HG02588 (cell line): ENCODE measurements at regions not wholly inside any gene's neighbourhood (a gene's known extent, or its start where the extent isn't known, plus 50 kb on each side); places are given as distances from the start of the nearest gene placed in this dataset.
"Not testable (repeated sequence)": the region's sequence is repeated elsewhere in the genome, so short reads cannot be mapped to it uniquely, and the experiment has no call there.

Source experiments
- ATAC-seq: cut with Tn5 transposase; IDR thresholded peaks from one replicate; pipeline ENCODE4 v1.9.1; 2021; ENCODE audit warnings: mild to moderate bottlenecking, moderate library complexity; ENCODE audit not compliant: unreplicated experiment

GRCh38 chr6:78383968-78384367, 483.4 kb upstream of the IRAK1BP1 start:
- ATAC-seq: no peak

- not testable (repeated sequence) for ATAC-seq
Observed at GRCh38 chr6:78386854-78387253, 480.5 kb upstream of the IRAK1BP1 start.

GRCh38 chr6:78390066-78390465, 477.3 kb upstream of the IRAK1BP1 start:
- no peak for ATAC-seq

- ATAC-seq: no peak
Observed at GRCh38 chr6:78397499-78397898, 469.9 kb upstream of the IRAK1BP1 start.

GRCh38 chr6:78398292-78398691, 469.1 kb upstream of the IRAK1BP1 start:
- no peak for ATAC-seq

GRCh38 chr6:78400076-78400475, 467.3 kb upstream of the IRAK1BP1 start:
- ATAC-seq: no peak

GRCh38 chr6:78427386-78427785, 440.0 kb upstream of the IRAK1BP1 start:
- ATAC-seq: no peak

GRCh38 chr6:78430521-78430920, 436.8 kb upstream of the IRAK1BP1 start:
- ATAC-seq: no peak

- no peak for ATAC-seq
Observed at GRCh38 chr6:78435671-78436070, 431.7 kb upstream of the IRAK1BP1 start.

- no peak for ATAC-seq
Observed at GRCh38 chr6:78436335-78436734, 431.0 kb upstream of the IRAK1BP1 start.

- ATAC-seq: no peak
Observed at GRCh38 chr6:78438135-78438534, 429.2 kb upstream of the IRAK1BP1 start.

GRCh38 chr6:78460711-78461110, 406.6 kb upstream of the IRAK1BP1 start:
- ATAC-seq: no peak

GRCh38 chr6:78462728-78463127, 404.6 kb upstream of the IRAK1BP1 start:
- ATAC-seq: no peak

- no peak for ATAC-seq
Observed at GRCh38 chr6:78465059-78465634, 402.2 kb upstream of the IRAK1BP1 start.

- no peak for ATAC-seq
Observed at GRCh38 chr6:78476561-78476960, 390.8 kb upstream of the IRAK1BP1 start.

- ATAC-seq: no peak
Observed at GRCh38 chr6:78482801-78483552, 384.4 kb upstream of the IRAK1BP1 start.

- no peak for ATAC-seq
Observed at GRCh38 chr6:78483553-78484197, 383.7 kb upstream of the IRAK1BP1 start.

GRCh38 chr6:78484198-78485064, 382.9 kb upstream of the IRAK1BP1 start:
- no peak for ATAC-seq

- ATAC-seq: no peak
Observed at GRCh38 chr6:78487401-78487800, 379.9 kb upstream of the IRAK1BP1 start.

- ATAC-seq: no peak
Observed at GRCh38 chr6:78489874-78490273, 377.5 kb upstream of the IRAK1BP1 start.

GRCh38 chr6:78492351-78493017, 374.9 kb upstream of the IRAK1BP1 start:
- ATAC-seq: no peak
